HG03571 (cell line): ENCODE measurements at regions not wholly inside any gene's neighbourhood (a gene's known extent, or its start where the extent isn't known, plus 50 kb on each side); places are given as distances from the start of the nearest gene placed in this dataset.

Experiments used
- ATAC-seq: cut with Tn5 transposase; IDR thresholded peaks from one replicate; pipeline ENCODE4 v1.9.1; 2021; ENCODE audit not compliant: unreplicated experiment

DNA sequence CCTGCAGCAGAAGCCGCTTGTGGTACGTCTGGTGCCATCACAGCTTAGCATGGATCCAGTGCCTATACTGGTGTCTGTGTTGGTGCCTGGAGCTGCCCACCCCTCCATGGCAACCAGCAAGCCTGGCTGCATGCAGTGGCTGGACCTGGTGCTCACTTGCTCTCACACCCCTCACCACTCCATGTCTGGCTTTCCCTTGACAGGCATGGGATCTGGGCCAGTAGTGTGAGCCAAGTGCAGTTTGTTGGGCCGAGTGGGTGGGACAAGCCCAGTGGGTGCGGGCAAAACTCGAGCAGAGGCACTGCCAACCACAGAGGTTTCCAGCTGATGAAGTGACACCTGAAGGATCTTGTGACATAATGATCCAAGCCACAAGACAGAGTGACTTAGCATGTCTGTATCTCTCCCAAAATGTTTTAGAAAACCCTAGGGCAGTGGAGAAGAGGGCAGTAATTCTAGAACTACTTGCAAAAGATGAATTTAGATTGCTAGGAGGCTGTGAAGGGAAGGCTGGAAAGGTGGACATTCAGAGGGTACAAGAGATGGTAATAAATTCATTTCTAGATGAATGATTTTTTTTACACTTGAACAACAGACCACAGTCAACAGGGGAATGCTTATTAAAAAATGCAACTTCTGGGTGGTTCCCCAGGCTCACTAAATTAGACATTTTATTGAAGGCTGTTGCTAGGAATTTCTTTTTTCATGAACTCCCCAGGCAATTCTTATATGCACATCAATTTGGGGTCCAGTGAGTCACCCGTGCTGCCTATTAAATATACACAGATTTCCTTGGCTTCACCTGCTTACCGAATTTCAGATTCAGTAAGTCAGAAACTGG is 660.3 kb downstream of the TLR4 start:
- no peak for ATAC-seq

DNA sequence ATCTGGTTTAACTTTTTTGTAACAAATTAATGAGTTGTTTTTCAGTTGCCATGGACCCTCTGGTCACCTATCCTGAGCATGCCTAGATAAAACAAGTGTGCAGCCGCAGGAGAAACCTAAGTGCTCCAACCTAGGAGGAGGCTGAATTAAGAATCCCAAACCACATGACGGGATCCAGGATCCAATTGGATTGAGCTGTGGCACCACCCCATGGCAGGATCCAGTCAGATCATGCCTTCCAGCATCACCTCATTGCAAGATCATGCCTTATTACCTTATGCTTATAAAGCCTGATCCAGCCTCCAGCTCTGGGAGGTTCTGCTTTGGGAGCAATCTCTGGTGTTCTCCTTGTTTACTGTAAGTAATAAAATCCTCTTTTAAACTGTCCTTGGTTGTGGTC is 662.0 kb downstream of the TLR4 start:
- ATAC-seq = no peak

DNA sequence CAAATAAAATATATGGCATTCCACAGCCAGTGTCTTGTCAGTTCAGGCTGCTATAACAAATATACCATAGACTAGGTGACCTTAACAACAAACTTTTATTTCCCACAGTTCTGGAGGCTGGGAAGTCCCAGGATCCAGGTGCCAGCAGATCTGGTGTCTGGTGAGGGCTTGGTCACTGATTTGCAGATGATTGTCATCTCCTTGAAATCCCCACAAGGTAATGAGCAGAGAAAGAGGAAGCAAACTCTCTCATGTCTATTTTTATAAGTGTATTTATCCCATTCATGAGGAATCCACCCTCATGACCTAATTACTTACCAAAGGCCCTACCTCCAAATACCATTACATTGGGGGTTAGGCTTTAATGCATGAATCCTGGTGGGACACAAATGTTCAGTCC is 663.2 kb downstream of the TLR4 start:
- no peak for ATAC-seq

DNA sequence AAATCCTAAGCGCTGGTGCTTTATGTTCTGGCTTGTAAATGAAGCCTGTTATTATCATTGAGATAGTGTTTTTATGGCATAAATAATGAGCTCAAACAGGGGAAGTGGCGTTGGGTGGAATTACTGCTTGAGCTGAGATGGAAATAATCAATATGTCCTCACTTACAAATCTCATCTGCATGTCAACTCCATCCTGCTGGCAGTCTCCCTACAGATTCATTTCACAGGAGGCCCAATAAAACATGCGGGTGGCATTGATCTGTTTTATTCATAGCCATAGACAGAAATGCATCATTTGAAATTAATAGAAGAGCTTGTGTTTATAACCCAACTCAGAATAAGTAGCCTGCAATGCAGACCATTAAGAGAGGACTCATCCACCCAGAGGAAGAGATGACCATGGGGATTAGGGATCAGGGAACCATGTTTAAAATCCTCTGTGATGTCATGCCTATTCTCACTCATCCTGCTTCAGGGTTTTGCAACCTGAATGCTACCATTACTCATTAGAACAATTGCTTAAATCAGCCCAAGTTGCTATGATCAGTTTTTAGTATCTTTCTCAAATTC is 680.4 kb downstream of the TLR4 start:
- no peak for ATAC-seq

DNA sequence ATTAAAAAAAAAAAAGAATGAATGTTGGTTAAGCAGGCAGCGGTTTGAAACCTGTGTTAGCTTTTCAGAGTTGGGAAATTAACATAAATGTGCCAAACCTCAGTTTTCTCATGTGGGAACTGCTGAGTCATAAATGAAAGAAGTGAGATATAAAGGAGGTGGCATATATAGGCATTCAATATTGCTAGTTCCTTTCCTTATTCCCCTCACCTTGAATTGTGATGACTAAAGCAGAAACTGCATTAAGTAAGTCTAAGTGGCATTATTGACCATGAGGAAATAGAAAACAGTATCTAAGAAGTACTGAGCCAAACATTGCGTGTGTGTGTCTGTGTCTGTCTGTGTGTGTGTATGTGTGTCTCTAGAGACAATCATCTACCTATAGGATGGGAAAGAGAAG is 691.2 kb downstream of the TLR4 start:
- peak; percentile 60 for ATAC-seq

DNA sequence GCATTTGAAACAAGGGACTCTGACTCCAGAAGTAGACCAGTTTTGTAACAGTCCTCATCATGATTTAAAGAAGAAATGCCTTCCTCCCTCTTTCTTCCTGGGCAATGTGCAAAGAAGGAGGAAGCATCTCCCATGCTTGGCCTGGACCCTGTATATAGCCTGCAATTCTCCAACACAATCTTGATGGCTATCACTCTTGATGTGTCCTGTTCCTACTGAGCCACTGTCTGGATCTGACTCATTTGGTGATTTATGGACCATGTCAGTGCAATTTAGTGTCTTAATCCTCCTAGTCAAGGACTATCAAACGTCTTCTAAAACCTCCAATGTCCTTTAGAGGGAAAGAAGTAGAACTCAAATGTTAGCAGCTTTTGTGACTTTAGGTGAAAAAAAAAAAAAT is 697.3 kb downstream of the TLR4 start:
- ATAC-seq = no peak

DNA sequence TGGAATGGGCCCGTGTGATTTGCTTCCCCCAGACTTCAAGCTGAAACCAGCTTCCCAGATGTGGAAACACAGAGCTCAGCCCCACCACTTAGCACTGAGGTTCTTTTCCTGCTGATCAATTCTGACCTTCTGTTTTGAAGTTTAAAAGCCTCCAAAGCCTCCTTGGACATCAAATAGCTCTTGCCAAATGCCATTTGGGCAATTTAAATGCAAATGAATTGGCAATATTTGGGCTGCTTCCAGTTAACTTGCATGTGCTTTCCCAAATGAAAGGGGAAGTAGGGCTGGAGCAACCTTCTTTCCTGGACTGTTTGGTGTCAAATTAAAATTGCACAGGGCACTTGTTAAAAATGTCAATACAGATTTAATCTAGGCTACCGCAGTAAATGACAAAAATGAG is 710.5 kb downstream of the TLR4 start:
- ATAC-seq = no peak

DNA sequence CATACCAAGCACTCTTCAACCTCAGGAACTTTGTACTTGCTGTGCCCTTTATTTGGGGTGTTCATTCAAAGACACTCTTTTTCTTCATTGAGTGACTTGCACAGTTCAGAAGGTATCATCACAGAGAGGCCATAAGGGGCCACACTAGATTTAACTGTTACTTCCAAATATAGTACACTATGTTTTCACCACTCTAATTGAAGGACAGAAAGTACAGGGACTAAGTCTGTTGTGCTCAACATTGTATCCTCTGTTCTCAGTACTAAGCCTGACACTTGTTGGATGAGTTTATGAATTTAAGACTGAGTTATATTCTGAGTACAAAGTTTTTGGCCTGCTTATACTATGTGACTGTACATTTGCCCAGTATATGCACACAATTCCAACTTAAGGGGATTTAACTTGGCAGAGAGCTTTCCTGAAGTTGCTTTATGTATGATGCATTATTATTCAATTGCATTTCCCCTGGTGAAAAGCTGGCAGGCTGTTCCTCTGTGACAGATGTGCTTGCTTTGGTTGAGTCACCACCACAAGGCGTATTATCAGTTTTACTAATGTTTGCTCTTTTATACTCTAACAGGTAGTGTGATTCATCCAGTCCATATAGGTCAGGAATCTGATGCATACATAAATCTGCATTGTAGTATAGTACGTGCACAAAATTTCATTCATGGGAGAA is 714.8 kb downstream of the TLR4 start:
- ATAC-seq = no peak

DNA sequence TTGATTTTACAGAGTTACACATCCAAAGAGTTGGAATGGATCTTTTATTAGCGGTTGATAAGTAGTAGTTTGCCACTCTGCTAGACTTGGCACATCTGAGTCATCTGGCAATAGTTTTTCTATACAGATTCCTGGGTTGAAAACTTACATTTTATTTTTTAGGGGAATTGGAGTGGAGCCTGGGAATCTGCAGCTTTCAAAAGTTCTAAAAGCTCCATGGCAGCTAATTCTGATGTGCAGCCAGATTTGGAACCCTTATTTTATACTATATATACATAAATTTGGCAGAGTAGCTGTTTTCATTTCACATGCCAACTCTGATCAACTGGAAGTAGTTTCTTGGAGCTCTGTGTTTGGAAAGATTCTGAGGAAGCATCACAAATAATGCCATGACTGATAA is 715.5 kb downstream of the TLR4 start:
- no peak for ATAC-seq

DNA sequence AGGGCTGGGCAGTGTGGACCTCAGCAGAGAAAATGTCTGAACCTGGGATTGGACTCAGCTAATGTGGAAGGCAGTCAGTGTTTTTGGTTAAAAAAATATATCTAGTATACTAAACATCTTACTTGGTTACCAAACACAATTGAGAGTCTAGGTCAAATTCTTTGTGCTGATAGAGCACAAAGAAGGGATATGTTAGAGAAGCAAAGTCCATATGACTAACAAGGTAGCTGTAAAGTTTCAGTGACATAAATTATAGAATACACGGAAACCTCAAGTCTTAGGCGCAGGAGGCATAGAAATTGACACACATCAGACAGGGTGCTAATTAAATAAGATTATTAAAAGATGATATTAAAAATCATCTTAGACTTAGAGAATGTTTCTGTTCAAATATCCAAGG is 718.3 kb downstream of the TLR4 start:
- ATAC-seq = no peak

DNA sequence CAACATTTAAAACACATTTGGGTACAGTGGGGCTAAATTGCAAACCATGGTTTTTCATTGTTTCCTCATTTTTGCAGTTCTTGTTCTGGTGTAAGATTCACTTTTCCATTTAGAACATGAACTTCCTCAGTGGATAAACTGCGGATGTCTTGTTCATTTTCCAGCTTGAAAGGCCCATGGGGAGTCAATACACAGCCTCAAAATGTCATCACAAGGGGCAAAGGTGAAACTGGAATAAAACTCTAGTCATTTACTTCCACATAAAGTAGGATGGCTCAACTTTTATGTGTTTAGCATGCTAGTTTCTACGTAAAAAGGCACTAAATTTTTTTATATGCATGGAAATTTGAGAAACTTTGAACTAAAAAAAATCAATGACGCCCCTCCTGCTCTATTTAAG is 718.8 kb downstream of the TLR4 start:
- ATAC-seq = no peak

DNA sequence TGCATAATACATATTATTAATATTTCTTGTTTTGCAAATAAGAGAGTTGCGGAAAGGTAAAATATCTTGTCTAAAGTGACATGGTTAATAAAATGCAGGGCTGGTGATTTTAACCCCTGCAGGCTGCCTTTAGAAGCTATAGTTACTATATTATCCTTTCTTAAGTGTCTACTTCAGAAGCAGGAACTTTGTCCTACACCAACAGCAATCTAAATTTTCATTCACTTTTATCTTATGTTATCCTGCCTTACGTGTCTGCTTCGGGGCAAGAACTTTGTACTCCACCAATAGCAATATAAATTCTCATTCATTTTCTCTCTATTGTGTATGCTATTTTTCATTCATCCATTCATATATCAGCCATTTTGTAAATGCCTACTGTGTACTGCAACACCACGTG is 719.5 kb downstream of the TLR4 start:
- ATAC-seq = no peak

DNA sequence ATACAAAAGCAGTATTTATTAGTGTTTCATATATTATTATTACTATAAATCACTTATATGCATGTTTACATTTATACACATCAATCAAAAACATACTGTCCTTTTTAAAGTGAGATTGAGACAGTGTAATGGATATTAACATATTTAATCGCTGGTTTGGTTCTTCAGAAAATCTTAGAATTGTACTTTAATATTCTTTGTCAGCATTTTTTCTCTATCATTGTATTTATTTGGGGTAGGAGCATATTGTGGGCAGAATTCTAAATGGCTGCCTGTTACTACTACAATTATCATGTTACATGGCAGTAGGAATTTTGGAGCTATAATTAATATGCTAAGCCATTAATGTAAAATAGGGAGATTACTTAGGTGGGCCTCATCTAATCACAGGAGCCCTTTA is 722.6 kb downstream of the TLR4 start:
- ATAC-seq = no peak

DNA sequence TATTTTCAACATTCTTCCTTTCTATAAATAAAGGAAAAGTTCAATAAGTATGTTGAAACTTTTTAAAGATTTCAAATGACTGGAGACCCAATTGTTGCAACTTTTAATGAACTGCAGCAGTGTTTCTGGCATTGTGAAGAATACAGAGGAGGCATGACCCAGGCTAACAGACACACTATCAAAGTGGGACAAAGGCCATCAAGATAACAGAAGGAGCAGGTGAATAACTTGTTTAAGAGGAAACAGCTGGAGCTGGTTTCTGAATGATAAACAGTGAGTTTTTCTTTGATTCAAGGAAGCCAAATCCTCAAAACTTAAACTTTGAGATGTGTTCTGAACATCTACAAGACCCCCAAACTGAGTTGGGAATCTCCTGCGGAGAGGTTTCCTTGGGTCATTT is 734.6 kb downstream of the TLR4 start:
- ATAC-seq = no peak

DNA sequence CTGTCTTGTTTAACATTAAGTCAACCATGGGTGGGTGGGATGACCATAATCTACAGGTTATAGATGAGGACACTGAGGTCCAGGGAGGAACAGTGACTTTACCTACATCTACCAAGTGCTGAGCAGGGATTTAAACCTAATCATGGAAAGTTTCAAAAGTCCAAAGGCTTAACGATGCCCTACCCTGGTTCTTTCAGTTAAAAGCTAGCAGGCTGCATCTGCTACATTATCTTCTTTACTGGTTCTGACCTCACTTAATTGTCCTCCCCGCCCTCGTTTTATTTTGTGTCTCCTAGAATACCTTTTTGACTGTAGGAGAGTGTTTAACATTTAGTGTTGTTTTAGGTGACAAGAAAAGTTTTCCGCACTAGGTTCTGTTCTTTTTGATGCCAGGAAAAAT is 735.2 kb downstream of the TLR4 start:
- no peak for ATAC-seq

DNA sequence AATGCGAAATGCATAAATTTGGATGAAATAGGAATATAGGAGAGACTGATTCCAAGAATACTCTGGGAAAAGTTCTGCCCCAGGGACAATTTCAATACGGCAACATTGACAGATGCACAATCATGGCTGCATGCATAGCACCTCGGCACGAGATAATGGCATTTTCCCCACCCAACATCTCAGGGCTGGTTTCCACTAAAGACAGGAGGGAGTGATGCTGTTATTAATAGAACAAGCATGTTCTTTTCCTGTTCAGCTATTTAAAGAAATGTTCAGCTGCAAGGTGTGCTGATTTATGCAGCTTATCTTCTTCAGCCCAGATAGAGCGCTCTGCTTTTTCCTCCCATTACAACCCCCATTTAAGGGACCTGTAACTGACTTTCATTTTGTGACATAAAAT is 740.2 kb downstream of the TLR4 start:
- no peak for ATAC-seq

DNA sequence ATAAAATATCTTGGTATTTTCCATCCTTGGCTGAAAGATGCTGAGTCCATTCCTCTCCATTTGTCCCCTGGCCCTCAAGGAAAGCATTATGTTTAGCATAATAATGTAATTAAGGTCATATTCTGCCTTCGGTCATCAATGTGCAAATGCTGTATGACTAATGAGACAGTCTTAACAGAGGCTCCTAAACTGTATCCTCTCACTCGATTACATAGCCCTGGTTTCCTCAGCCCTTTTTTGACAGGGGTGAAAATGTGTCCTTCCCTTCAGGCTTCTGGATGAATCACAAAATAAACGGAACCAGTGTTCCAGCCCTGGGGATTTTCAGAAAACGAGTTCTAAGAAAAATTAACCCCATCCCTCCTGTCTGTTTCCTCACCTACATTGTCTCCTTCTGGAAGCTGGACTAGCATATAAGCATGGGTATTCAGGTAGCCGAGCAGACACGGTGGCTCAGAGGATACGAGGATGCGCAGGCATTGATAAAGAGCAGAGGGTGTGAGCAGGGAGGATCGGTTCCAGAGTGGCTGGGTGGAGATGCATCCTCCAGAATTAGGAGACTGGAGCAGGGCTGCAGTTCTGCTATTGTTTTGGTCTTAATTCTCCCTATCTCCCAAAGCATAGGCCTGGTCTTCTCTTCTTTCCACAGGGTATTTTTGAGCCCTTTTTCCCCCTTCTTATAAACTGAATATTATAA is 742.9 kb downstream of the TLR4 start:
- ATAC-seq = no peak

DNA sequence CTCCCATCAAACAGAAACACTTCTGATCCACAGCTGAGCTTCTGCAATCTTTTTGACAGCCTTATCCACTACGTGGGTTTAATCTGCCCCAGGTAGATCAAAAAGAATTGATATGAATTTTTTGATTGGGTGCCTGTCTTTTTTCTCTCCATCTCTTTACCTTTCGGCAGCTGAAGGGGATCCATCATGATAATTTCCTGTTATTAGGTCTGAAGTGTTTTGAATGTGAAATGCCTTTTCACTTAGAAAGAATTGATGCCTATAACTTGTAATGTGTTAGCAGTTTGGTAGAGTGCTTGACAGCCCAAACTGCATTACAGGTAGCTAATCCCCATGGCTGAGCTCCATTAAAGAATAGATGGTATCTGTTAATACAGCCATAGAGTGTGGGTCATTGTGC is 745.4 kb downstream of the TLR4 start:
- ATAC-seq = no peak

DNA sequence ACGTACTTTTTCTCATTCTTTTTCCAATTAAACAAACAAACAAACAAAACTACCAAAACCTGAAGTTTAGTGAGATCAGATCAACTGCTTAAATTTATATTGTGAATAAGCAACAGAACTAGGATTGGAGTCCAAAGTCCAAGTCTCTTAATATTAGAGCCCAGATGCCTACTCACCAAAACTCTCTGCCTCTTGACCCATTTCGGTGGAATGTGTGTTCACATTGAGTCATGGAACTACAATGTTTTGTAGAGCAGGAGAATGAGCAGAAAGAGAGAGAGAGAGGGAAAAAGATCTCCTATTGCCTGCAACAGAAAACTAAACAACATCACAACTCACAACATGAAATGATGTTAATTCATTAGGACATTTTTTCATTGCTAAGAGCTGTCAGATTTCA is 751.1 kb downstream of the TLR4 start:
- ATAC-seq = no peak

DNA sequence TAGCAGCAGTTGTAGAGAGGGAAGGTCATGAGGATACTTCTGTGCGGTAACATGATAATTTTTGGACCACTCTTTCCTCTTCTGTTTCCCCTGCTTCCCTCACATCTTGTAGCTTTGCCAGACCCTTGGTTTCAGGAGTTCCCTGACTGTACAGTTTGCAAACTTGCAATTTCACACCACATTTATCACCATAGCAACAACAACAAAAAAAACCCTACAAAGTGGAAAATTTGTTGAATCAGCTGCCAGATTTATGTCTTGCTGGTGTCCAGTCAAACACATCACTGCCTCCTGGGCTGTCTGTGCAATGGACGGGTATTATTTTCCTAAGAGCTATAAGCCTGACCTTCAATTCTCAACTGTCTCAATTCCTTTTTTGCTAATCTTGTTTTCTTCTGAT is 751.6 kb downstream of the TLR4 start:
- no peak for ATAC-seq

DNA sequence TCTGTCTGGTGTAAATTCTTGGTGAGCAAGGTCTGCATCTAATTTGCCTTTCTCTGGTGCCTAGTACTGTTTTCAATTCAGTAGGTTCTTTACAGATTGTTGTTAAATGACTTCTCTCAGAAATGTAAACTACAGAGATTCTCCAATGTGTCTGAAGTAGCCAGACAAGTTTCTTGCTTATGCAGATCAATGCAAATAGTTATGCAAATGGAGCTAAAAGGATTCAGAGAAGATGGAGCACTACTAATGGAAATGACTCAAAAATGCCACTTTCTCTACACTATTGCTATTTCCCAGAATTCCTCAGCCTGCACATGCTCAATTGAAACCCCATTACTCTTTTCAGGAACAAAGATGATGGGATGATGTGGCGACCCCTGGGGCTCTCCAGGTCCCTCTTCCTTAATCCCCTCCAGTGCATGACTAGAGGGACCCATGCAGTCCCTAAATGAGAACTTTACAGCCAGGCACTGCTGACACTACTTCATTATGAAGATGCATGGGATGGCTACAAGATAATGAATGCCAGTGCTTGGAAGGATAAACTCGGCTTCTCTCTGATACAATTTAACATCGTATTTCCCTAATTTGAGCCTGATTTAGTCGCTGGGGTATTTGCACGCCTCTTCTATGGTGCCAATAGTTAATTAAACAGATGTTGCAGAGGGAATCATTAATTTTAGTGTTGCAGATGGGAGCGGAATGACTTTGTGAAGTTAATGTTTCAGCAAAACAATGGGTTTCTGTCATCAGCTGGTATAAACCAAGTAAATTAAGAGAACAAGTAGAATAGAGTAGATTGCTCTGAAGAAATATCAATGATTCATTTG is 753.2 kb downstream of the TLR4 start:
- no peak for ATAC-seq
